Inflammatory macrophage treated with lipopolysaccharide for 1 hour (primary cell): ENCODE measurements at regions not wholly inside any gene's neighbourhood (a gene's known extent, or its start where the extent isn't known, plus 50 kb on each side); places are given as distances from the start of the nearest gene placed in this dataset.
"Not testable (repeated sequence)": the region's sequence is repeated elsewhere in the genome, so short reads cannot be mapped to it uniquely, and the experiment has no call there.

Experiments
- DNase-seq, 2 donors: peaks; one replicate each; pipeline ENCODE4 v3.0.0-alpha.2; 2020 to 2022

- DNase-seq = no peak
Measured at GRCh38 chr17:70327279-70327678, 157.9 kb downstream of the KCNJ2 start.

- DNase-seq = no peak
Measured at GRCh38 chr17:70327723-70328122, 158.4 kb downstream of the KCNJ2 start.

- no peak for DNase-seq
Measured at GRCh38 chr17:70329721-70330120, 160.4 kb downstream of the KCNJ2 start.

- DNase-seq = not testable (repeated sequence)
Measured at GRCh38 chr17:70331066-70331465, 161.7 kb downstream of the KCNJ2 start.

GRCh38 chr17:70332356-70333210, 163.3 kb downstream of the KCNJ2 start:
- DNase-seq = no peak

GRCh38 chr17:70336411-70336810, 167.1 kb downstream of the KCNJ2 start:
- no peak for DNase-seq

- DNase-seq = no peak
Measured at GRCh38 chr17:70338946-70339354, 169.6 kb downstream of the KCNJ2 start.

- peak; percentile 18 to 47 for DNase-seq
Measured at GRCh38 chr17:70343114-70343513, 173.8 kb downstream of the KCNJ2 start.

- DNase-seq = peak; percentile 60 to 74
Measured at GRCh38 chr17:70344386-70345060, 175.2 kb downstream of the KCNJ2 start.

GRCh38 chr17:70345061-70345460, 175.7 kb downstream of the KCNJ2 start:
- no peak for DNase-seq

- DNase-seq = peak; percentile 20 to 45
Measured at GRCh38 chr17:70352834-70353233, 183.5 kb downstream of the KCNJ2 start.

GRCh38 chr17:70353408-70354092, 184.2 kb downstream of the KCNJ2 start:
- DNase-seq = no peak

- no peak for DNase-seq
Measured at GRCh38 chr17:70355185-70355584, 185.9 kb downstream of the KCNJ2 start.

- no peak for DNase-seq
Measured at GRCh38 chr17:70357190-70357589, 187.9 kb downstream of the KCNJ2 start.

GRCh38 chr17:70365091-70365583, 195.8 kb downstream of the KCNJ2 start:
- DNase-seq = peak; percentile 64 to 70

GRCh38 chr17:70366386-70366785, 197.1 kb downstream of the KCNJ2 start:
- no peak for DNase-seq

GRCh38 chr17:70368011-70368410, 198.7 kb downstream of the KCNJ2 start:
- DNase-seq = no peak

- DNase-seq = no peak
Measured at GRCh38 chr17:70369391-70369790, 200.1 kb downstream of the KCNJ2 start.

- peak; percentile 16 to 38 for DNase-seq
Measured at GRCh38 chr17:70370816-70371215, 201.5 kb downstream of the KCNJ2 start.

- no peak for DNase-seq
Measured at GRCh38 chr17:70373369-70373768, 204.0 kb downstream of the KCNJ2 start.

- DNase-seq = no peak
Measured at GRCh38 chr17:70374496-70374895, 205.2 kb downstream of the KCNJ2 start.

GRCh38 chr17:70375406-70375805, 206.1 kb downstream of the KCNJ2 start:
- no peak for DNase-seq
